ENCODE measurements at regions not wholly inside any gene's neighbourhood (a gene's known extent, or its start where the extent isn't known, plus 50 kb on each side); places are given as distances from the start of the nearest gene placed in this dataset.

GRCh38 chr4:54493862-54494261, 163.9 kb upstream of the KIT start:
- H3K4me1 ChIP-seq (replicated peaks in 1 of 2; ENCODE audit: control insufficient read depth in 2 of 2, insufficient read depth in 2 of 2, low read length in 2 of 2), result peaks cover 3 to 4% of the 10 kb centered on the region in 2 experiments; a peak in 3 of 5 replicates
- H2AFZ ChIP-seq (ENCODE audit: low read depth, low read length), result no peak overlapping the region
- no peak overlapping the region for H3K9ac ChIP-seq (ENCODE audit: insufficient read depth in 1 of 2, low read depth in 2 of 2, low read length in 2 of 2)
- H3K79me2 ChIP-seq (ENCODE audit: control insufficient read depth, insufficient read depth, low read length), result no peaks in the 10 kb centered on the region
- FAIRE-seq (peak; percentile 58), ATAC-seq (peak; percentile 47; the same call in 1 of the 3 replicates), DNase-seq (ENCODE audit: extremely low read depth in 1 of 4, low spot score in 3 of 4) (peak in 2 of 4 experiments; percentile 28 to 42)
- BruUV-seq (replicated peaks), result no TSS peak
- POLR2A ChIA-PET, result interaction anchor here (0.6 kb wide), 1 partner anchor 162 kb away, joined by 3 read pairs; no protein-coding TSS in a partner anchor
- no peaks in the 10 kb centered on the region for H3K9me1 ChIP-seq (ENCODE audit: control insufficient read depth, insufficient read depth, low read length)
- WGBS (ENCODE audit: insufficient coverage, low coverage, missing lambda C conversion rate), result 21% methylated on average over 3 of the region's 3 CpGs
- no peak overlapping the region for H3K4me2 ChIP-seq (ENCODE audit: insufficient read depth, low read length)
- H3K4me3 ChIP-seq, result no peak overlapping the region
- intact Hi-C loops (cut with micrococcal nuclease), result no loop called here
- no peaks in the 10 kb centered on the region for H4K20me1 ChIP-seq (replicated peaks; ENCODE audit: control insufficient read depth, insufficient read depth, low read length)
- no peaks in the 10 kb centered on the region for H3K27me3 ChIP-seq (ENCODE audit: control insufficient read depth in 2 of 2, insufficient read depth in 2 of 2, low read length in 2 of 2)
- no peaks in the 10 kb centered on the region for H3K36me3 ChIP-seq (ENCODE audit: control insufficient read depth, insufficient read depth, low read length)
- H3K9me3 ChIP-seq (replicated peaks; ENCODE audit: control insufficient read depth, insufficient read depth, low read depth, low read length), result no peaks in the 10 kb centered on the region
- CTCF ChIA-PET (ENCODE audit: low intra/inter-chr PET ratio), result no interaction called here
- no peak overlapping the region for H3K27ac ChIP-seq (ENCODE audit: extremely low read depth, low read depth, low read length)
- no peak for TF ChIP-seq SNAPC5 (CRISPR knock-in tag; IDR thresholded peaks at IDR 0.05)
- TF ChIP-seq NFE2 (IDR thresholded peaks at IDR 0.05; ENCODE audit: low read depth), result peak; percentile 48; the same call in 1 of the 2 replicates
- TF ChIP-seq MAFF (IDR thresholded peaks at IDR 0.05; ENCODE audit: low read length), result peak; percentile 13; the same call in 1 of the 2 replicates
- TF ChIP-seq MYNN (IDR thresholded peaks at IDR 0.05), result peak; percentile 77; the same call in 1 of the 2 replicates
- no peak for TF ChIP-seq MYNN (CRISPR knock-in tag; IDR thresholded peaks at IDR 0.05)
- TF ChIP-seq PRDM10 (IDR thresholded peaks at IDR 0.05; ENCODE audit: partially characterized antibody), result peak; percentile 35
- no peak for TF ChIP-seq MIER1 (IDR thresholded peaks at IDR 0.05; ENCODE audit: low read depth)
- TF ChIP-seq NFIC (IDR thresholded peaks at IDR 0.05), result peak; percentile 68
- in situ Hi-C loops (cut with MboI), result no loop called here
